Parathyroid adenoma (tissue), 2 donors: ENCODE measurements at regions not wholly inside any gene's neighbourhood (a gene's known extent, or its start where the extent isn't known, plus 50 kb on each side); places are given as distances from the start of the nearest gene placed in this dataset.

Source experiments
- H2AFZ ChIP-seq: fragments of 300-600 bp; sonication (generic); one replicate; pipeline ENCODE4 v1.7.0; 2017; ENCODE audit warnings: antibody characterized with exemption, mild to moderate bottlenecking
- H3K27ac ChIP-seq: fragments of 300-600 bp; sonication (generic); one replicate; pipeline ENCODE4 v1.7.0; 2017
- H3K27me3 ChIP-seq: fragments of 300-600 bp; sonication (generic); one replicate; pipeline ENCODE4 v1.7.0; 2017; ENCODE audit warnings: low read length; ENCODE audit not compliant: control insufficient read depth, insufficient read depth
- H3K36me3 ChIP-seq: fragments of 300-600 bp; sonication (generic); one replicate; pipeline ENCODE4 v1.7.0; 2017; ENCODE audit warnings: low read length; ENCODE audit not compliant: control insufficient read depth, insufficient read depth
- H3K4me1 ChIP-seq: fragments of 300-600 bp; sonication (generic); one replicate; pipeline ENCODE4 v1.7.0; 2017; ENCODE audit warnings: control low read depth
- H3K4me2 ChIP-seq: fragments of 300-600 bp; sonication (generic); one replicate; pipeline ENCODE4 v1.7.0; 2017; ENCODE audit warnings: low read length
- H3K4me3 ChIP-seq: fragments of 300-600 bp; sonication (generic); one replicate; pipeline ENCODE4 v1.7.0; 2017; ENCODE audit warnings: low read depth, low read length
- H3K79me2 ChIP-seq: fragments of 300-600 bp; sonication (generic); one replicate; pipeline ENCODE4 v1.7.0; 2017; ENCODE audit warnings: control low read depth
- H3K9ac ChIP-seq: fragments of 300-600 bp; sonication (generic); one replicate; pipeline ENCODE4 v1.7.0; 2017; ENCODE audit warnings: mild to moderate bottlenecking
- H3K9me3 ChIP-seq: fragments of 300-600 bp; sonication (generic); one replicate; pipeline ENCODE4 v1.7.0; 2017; ENCODE audit warnings: low read length; ENCODE audit not compliant: control insufficient read depth
- TF ChIP-seq, protein P1 (sequence below): fragments of 300-600 bp; sonication (generic); IDR thresholded peaks from one replicate; pipeline ENCODE4 v1.7.0; 2017; ENCODE audit warnings: antibody characterized with exemption, mild to moderate bottlenecking
- donor health status: primary hyperparathyroidism.

DNA sequence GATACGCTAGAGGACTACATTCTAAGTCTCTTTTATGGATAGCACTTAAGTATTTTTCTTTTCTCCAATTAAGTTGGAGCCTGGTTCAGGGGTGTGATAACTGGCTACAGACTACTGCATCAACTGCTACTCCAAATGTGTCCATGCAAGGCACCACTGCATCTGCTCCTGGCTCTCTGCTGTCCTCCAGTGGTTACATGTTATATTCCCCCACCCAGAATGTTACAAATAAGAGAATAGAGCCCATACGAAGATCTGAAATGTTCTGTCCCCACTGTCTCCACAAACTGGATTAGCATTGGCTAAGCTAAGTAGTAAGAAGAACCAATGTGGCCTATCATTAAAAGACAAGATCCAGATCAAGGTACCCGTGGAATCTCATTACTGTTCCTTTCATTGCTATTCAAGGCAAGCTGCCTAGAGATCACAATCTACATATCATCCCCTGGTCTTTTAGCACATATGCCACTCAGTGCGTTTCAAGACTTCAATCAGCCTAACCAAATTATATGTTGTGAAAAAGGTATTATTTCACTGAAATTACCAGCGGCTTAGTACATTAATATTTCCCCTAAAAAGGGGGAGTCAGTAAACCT is 308.3 kb upstream of the SLC8A1 start:
- Histone ChIP-seq H3K9ac (no peak overlapping the region), H3K4me3 (no peak overlapping the region), H3K9me3 (no peaks in the 10 kb centered on the region), H3K27ac (no peak overlapping the region), H3K36me3 (no peaks in the 10 kb centered on the region), H3K79me2 (no peaks in the 10 kb centered on the region), H2AFZ (no peak overlapping the region), H3K4me2 (no peak overlapping the region), H3K4me1 (no peaks in the 10 kb centered on the region), H3K27me3 (no peaks in the 10 kb centered on the region)
- TF ChIP-seq, protein P1, sequence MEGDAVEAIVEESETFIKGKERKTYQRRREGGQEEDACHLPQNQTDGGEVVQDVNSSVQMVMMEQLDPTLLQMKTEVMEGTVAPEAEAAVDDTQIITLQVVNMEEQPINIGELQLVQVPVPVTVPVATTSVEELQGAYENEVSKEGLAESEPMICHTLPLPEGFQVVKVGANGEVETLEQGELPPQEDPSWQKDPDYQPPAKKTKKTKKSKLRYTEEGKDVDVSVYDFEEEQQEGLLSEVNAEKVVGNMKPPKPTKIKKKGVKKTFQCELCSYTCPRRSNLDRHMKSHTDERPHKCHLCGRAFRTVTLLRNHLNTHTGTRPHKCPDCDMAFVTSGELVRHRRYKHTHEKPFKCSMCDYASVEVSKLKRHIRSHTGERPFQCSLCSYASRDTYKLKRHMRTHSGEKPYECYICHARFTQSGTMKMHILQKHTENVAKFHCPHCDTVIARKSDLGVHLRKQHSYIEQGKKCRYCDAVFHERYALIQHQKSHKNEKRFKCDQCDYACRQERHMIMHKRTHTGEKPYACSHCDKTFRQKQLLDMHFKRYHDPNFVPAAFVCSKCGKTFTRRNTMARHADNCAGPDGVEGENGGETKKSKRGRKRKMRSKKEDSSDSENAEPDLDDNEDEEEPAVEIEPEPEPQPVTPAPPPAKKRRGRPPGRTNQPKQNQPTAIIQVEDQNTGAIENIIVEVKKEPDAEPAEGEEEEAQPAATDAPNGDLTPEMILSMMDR = peak; percentile 85

- Histone ChIP-seq H3K4me2 (no peak overlapping the region), H3K36me3 (no peaks in the 10 kb centered on the region), H3K4me3 (no peak overlapping the region), H3K27ac (no peak overlapping the region), H2AFZ (no peak overlapping the region), H3K79me2 (no peaks in the 10 kb centered on the region), H3K9ac (no peak overlapping the region), H3K4me1 (no peaks in the 10 kb centered on the region), H3K27me3 (no peaks in the 10 kb centered on the region), H3K9me3 (no peaks in the 10 kb centered on the region)
- TF ChIP-seq, protein P1 = no peak
These were observed 321.4 kb upstream of the SLC8A1 start for GRCh38 chr2:40773291-40773690.

DNA sequence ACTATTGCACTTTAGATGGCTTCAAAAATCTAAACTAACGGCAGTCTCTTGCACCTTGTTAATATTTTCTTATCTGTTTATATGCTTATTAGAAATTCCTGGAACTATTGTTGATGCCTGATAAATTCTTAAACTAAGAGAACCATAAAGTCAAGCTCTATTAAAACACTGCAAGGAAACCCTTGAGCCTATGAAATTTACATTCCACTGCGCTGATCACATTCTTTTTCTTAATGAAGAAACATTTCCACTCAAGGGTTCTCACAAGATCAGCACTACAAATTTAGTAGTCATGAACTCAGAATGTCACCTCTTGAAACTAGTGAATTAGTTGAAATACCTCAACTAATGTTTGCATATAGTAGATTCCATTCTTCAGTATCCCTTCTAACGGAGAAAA is 331.8 kb upstream of the SLC8A1 start:
- no peaks in the 10 kb centered on the region for H3K79me2 ChIP-seq
- no peaks in the 10 kb centered on the region for H3K27me3 ChIP-seq
- no peaks in the 10 kb centered on the region for H3K9me3 ChIP-seq
- H3K27ac ChIP-seq = no peak overlapping the region
- TF ChIP-seq, protein P1 = no peak
- H3K4me3 ChIP-seq = no peak overlapping the region
- no peaks in the 10 kb centered on the region for H3K36me3 ChIP-seq
- no peak overlapping the region for H3K9ac ChIP-seq
- no peaks in the 10 kb centered on the region for H3K4me1 ChIP-seq
- H3K4me2 ChIP-seq = no peak overlapping the region
- no peak overlapping the region for H2AFZ ChIP-seq

DNA sequence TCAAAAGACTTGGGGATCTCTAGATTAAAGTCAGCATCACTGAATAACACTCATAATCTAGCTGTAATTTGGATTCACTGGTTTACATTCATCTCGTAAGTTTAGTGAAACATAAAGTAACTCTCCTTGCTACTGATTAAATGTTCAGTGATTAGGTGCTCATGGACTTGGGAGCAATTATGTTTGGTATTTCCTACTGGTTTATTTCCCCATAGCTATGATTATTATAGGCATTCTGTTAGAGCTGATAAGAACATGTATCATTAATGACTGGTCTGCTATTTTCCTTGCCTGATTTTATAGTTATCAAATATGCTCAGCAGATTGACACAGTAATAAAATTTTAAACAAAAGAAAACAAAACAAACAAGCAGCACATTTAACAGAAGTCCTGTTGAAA is 334.7 kb upstream of the SLC8A1 start:
- Histone ChIP-seq H3K36me3 (no peaks in the 10 kb centered on the region), H3K9me3 (no peaks in the 10 kb centered on the region), H3K9ac (no peak overlapping the region), H2AFZ (no peak overlapping the region), H3K79me2 (no peaks in the 10 kb centered on the region), H3K27ac (no peak overlapping the region), H3K4me1 (no peaks in the 10 kb centered on the region), H3K4me2 (no peak overlapping the region), H3K4me3 (no peak overlapping the region), H3K27me3 (no peaks in the 10 kb centered on the region)
- TF ChIP-seq, protein P1 = no peak

- no peak overlapping the region for H2AFZ ChIP-seq
- H3K79me2 ChIP-seq = no peaks in the 10 kb centered on the region
- no peak overlapping the region for H3K4me2 ChIP-seq
- H3K27ac ChIP-seq = no peak overlapping the region
- H3K36me3 ChIP-seq = no peaks in the 10 kb centered on the region
- TF ChIP-seq, protein P1 = no peak
- H3K9ac ChIP-seq = no peak overlapping the region
- H3K9me3 ChIP-seq = no peaks in the 10 kb centered on the region
- H3K4me3 ChIP-seq = no peak overlapping the region
- no peaks in the 10 kb centered on the region for H3K27me3 ChIP-seq
- H3K4me1 ChIP-seq = no peaks in the 10 kb centered on the region
These were observed 345.2 kb upstream of the SLC8A1 start for GRCh38 chr2:40797120-40797519.
